ENCODE measurements at regions not wholly inside any gene's neighbourhood (a gene's known extent, or its start where the extent isn't known, plus 50 kb on each side); places are given as distances from the start of the nearest gene placed in this dataset.

DNA sequence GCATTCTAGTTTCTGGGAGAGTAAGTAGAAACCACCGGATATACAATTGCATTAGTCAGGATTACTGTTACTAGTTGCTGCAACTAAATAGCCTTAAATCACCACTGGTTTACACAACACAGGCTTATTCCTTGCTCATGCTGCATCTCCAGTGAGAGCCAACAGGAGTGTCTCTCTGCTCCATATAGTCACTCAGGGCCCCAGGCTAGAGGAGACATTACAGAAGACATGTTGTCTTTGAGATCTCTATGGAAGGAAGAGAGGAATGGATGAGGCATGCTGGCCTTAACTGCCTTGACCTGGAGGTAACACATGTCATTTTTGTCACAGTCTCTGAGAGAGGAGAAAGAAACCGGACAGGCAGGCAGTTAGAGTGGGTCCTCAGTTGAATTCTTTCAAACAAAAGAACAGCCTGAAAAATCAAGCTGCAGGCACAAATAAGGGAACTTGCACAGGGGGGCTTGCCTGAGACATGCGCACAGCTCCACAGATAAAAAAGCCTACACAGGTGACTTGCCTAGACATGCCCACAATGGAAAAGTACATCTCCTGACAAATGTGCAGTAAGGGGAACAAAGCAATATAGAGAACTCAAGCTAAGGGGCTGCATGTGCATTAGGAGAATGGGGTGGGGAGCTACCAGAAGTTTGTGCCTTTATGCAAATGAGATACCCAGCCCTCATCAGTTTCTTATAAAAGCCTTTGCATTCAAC is 348.0 kb downstream of the TYW1 start (continued):
- no peak for TF ChIP-seq BCL11A (IDR thresholded peaks at IDR 0.05; ENCODE audit: low read depth in 2 of 2, low read length in 2 of 2)
- no peak for TF ChIP-seq TBP (IDR thresholded peaks at IDR 0.05; ENCODE audit: low read depth, low read length)
- TF ChIP-seq SRF (IDR thresholded peaks at IDR 0.05; ENCODE audit: low read depth, low read length), result no peak
- TF ChIP-seq JUN (IDR thresholded peaks at IDR 0.05; ENCODE audit: low read depth, low read length), result no peak
- TF ChIP-seq SIX5 (IDR thresholded peaks at IDR 0.05; ENCODE audit: low read depth, low read length), result no peak
- TF ChIP-seq RBBP5 (IDR thresholded peaks at IDR 0.05; ENCODE audit: borderline replicate concordance, low read depth, low read length), result no peak
- TF ChIP-seq GTF2F1 (IDR thresholded peaks at IDR 0.05; ENCODE audit: borderline replicate concordance, low read depth, low read length), result no peak
- TF ChIP-seq NANOG (IDR thresholded peaks at IDR 0.05; ENCODE audit: insufficient read depth, low read depth, low read length, poor library complexity, severe bottlenecking), result no peak
- TF ChIP-seq, protein P1, sequence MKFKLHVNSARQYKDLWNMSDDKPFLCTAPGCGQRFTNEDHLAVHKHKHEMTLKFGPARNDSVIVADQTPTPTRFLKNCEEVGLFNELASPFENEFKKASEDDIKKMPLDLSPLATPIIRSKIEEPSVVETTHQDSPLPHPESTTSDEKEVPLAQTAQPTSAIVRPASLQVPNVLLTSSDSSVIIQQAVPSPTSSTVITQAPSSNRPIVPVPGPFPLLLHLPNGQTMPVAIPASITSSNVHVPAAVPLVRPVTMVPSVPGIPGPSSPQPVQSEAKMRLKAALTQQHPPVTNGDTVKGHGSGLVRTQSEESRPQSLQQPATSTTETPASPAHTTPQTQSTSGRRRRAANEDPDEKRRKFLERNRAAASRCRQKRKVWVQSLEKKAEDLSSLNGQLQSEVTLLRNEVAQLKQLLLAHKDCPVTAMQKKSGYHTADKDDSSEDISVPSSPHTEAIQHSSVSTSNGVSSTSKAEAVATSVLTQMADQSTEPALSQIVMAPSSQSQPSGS (IDR thresholded peaks at IDR 0.05; ENCODE audit: low read length), result no peak

Data from H1 (cell line).